Fibroblast of pulmonary artery (primary cell): ENCODE measurements at regions not wholly inside any gene's neighbourhood (a gene's known extent, or its start where the extent isn't known, plus 50 kb on each side); places are given as distances from the start of the nearest gene placed in this dataset.

Experiments used
- DNase-seq: peaks from one replicate; pipeline ENCODE4 v3.0.0-alpha.2; 2010; ENCODE audit warnings: low read depth
- H3K4me3 ChIP-seq: replicated peaks from 2 replicates; pipeline ENCODE4 v1.5.1; 2011; ENCODE audit warnings: low read depth, mild to moderate bottlenecking, control low read depth, low read length, moderate library complexity
- CTCF ChIP-seq: IDR thresholded peaks from 2 replicates; pipeline ENCODE4 v1.5.1; 2011; ENCODE audit warnings: mild to moderate bottlenecking, control low read depth, low read length, inconsistent platforms; ENCODE audit errors: missing control alignments

- no peak for DNase-seq
- TF ChIP-seq CTCF = no peak
- H3K4me3 ChIP-seq = no peak overlapping the region
Measured at GRCh38 chr6:74805916-74806696, 399.7 kb downstream of the COL12A1 start.

- no peak for TF ChIP-seq CTCF
- no peak for DNase-seq
- H3K4me3 ChIP-seq = no peak overlapping the region
Measured at GRCh38 chr6:74798302-74798701, 407.6 kb downstream of the COL12A1 start.

GRCh38 chr6:74785236-74785635, 420.6 kb downstream of the COL12A1 start:
- TF ChIP-seq CTCF = no peak
- H3K4me3 ChIP-seq = no peak overlapping the region
- peak; percentile 10 for DNase-seq

- TF ChIP-seq CTCF = no peak
- no peak overlapping the region for H3K4me3 ChIP-seq
Measured at GRCh38 chr6:74782346-74782745, 423.5 kb downstream of the COL12A1 start.

GRCh38 chr6:74780831-74781230, 425.0 kb downstream of the COL12A1 start:
- no peak for TF ChIP-seq CTCF
- no peak overlapping the region for H3K4me3 ChIP-seq
- no peak for DNase-seq

More at GRCh38 chr6:74782346-74782745, 423.5 kb downstream of the COL12A1 start:
- no peak for DNase-seq

GRCh38 chr6:74768738-74769137, 437.1 kb downstream of the COL12A1 start:
- H3K4me3 ChIP-seq = no peak overlapping the region
- TF ChIP-seq CTCF = no peak
- DNase-seq = no peak

- DNase-seq = no peak
- H3K4me3 ChIP-seq = no peak overlapping the region
- TF ChIP-seq CTCF = no peak
Measured at GRCh38 chr6:74768120-74768519, 437.7 kb downstream of the COL12A1 start.
